Liver (tissue), 8 donors: ENCODE measurements at regions not wholly inside any gene's neighbourhood (a gene's known extent, or its start where the extent isn't known, plus 50 kb on each side); places are given as distances from the start of the nearest gene placed in this dataset.

Source experiments
- DNase-seq: peaks from one replicate; pipeline ENCODE4 v3.0.0-alpha.2; 2017; ENCODE audit warnings: low spot score
- H3K27ac ChIP-seq, 2 donors: one replicate each; pipeline ENCODE4 v1.7.0; 2013; ENCODE audit warnings: inconsistent platforms in 2 of 2, low read length in 2 of 2, control low read depth in 1 of 2, low read depth in 1 of 2, mild to moderate bottlenecking in 1 of 2
- H3K27me3 ChIP-seq, 4 donors: one replicate each; pipeline versions ENCODE4 v1.6.1 to v1.7.0; 2013; ENCODE audit warnings: low read length in 3 of 4, inconsistent platforms in 1 of 4, mild to moderate bottlenecking in 1 of 4, moderate library complexity in 1 of 4; ENCODE audit not compliant: control insufficient read depth in 4 of 4, insufficient read depth in 4 of 4
- H3K36me3 ChIP-seq, 4 donors: one replicate each; pipeline versions ENCODE4 v1.6.1 to v1.7.0; 2013; ENCODE audit warnings: low read length in 3 of 4, mild to moderate bottlenecking in 3 of 4, low read depth in 1 of 4, moderate library complexity in 1 of 4; ENCODE audit not compliant: control insufficient read depth in 4 of 4, insufficient read depth in 3 of 4
- H3K4me1 ChIP-seq, 4 donors: one replicate each; pipeline versions ENCODE4 v1.6.1 to v1.7.0; 2013; ENCODE audit warnings: low read length in 3 of 4, mild to moderate bottlenecking in 3 of 4, moderate library complexity in 1 of 4; ENCODE audit not compliant: control insufficient read depth in 4 of 4, insufficient read depth in 4 of 4
- H3K4me3 ChIP-seq, 3 donors: one replicate each; pipeline versions ENCODE4 v1.6.1 to v1.7.0; 2013; ENCODE audit warnings: low read length in 3 of 3, control low read depth in 1 of 3, low read depth in 1 of 3, mild to moderate bottlenecking in 1 of 3
- H3K9ac ChIP-seq, 2 donors: one replicate each; pipeline ENCODE4 v1.7.0; 2013; ENCODE audit warnings: low read length in 2 of 2, mild to moderate bottlenecking in 2 of 2, moderate library complexity in 2 of 2, control low read depth in 1 of 2, low read depth in 1 of 2
- H3K9me3 ChIP-seq, 4 donors: one replicate each; pipeline versions ENCODE4 v1.6.1 to v1.7.0; 2013; ENCODE audit warnings: low read length in 3 of 4; ENCODE audit not compliant: control insufficient read depth in 4 of 4
- CTCF ChIP-seq: fragments of 150-350 bp; IDR thresholded peaks from 2 replicates; pipeline ENCODE4 v1.5.1; 2017; ENCODE audit warnings: improper control_type of control experiment, low read depth, low read length; ENCODE audit not compliant: missing input control
- EGR1 ChIP-seq, 2 donors: IDR thresholded peaks; 2 replicates each; pipeline ENCODE4 v1.6.1; 2016 to 2018; ENCODE audit warnings: antibody characterized with exemption in 2 of 2, low read depth in 2 of 2
- FOXA1 ChIP-seq: IDR thresholded peaks from 2 replicates; pipeline ENCODE4 v1.6.1; 2016; ENCODE audit warnings: antibody characterized with exemption
- GABPA ChIP-seq, 2 donors: IDR thresholded peaks in 1 of 2; conservative IDR thresholded peaks in 1 of 2; 2 replicates each; pipeline ENCODE4 v1.6.1; 2016; ENCODE audit warnings: antibody characterized with exemption in 2 of 2, mild to moderate bottlenecking in 1 of 2, moderate library complexity in 1 of 2
- HNF4A ChIP-seq, 2 donors: conservative IDR thresholded peaks; 2 replicates each; pipeline ENCODE4 v1.6.1; 2016; ENCODE audit warnings: antibody characterized with exemption in 2 of 2, mild to moderate bottlenecking in 2 of 2
- HNF4G ChIP-seq: IDR thresholded peaks from 2 replicates; pipeline ENCODE4 v1.6.1; 2016; ENCODE audit warnings: antibody characterized with exemption
- JUND ChIP-seq, 2 donors: IDR thresholded peaks; 2 replicates each; pipeline ENCODE4 v1.6.1; 2016; ENCODE audit warnings: antibody characterized with exemption in 2 of 2
- MAX ChIP-seq: IDR thresholded peaks from 2 replicates; pipeline ENCODE4 v1.6.1; 2016; ENCODE audit warnings: antibody characterized with exemption
- NR2F2 ChIP-seq: IDR thresholded peaks from 2 replicates; pipeline ENCODE4 v1.6.1; 2016; ENCODE audit warnings: antibody characterized with exemption
- RAD21 ChIP-seq, 2 donors: IDR thresholded peaks; 2 replicates each; pipeline ENCODE4 v1.6.1; 2016; ENCODE audit warnings: antibody characterized with exemption in 2 of 2, mild to moderate bottlenecking in 2 of 2
- REST ChIP-seq: IDR thresholded peaks from 2 replicates; pipeline ENCODE4 v1.6.1; 2016; ENCODE audit warnings: antibody characterized with exemption, mild to moderate bottlenecking
- RXRA ChIP-seq, 2 donors: IDR thresholded peaks; 2 replicates each; pipeline ENCODE4 v1.6.1; 2017 to 2018; ENCODE audit warnings: antibody characterized with exemption in 2 of 2, mild to moderate bottlenecking in 1 of 2
- SP1 ChIP-seq: IDR thresholded peaks from 2 replicates; pipeline ENCODE4 v1.6.1; 2018; ENCODE audit warnings: antibody characterized with exemption, mild to moderate bottlenecking
- YY1 ChIP-seq: IDR thresholded peaks from 2 replicates; pipeline ENCODE4 v1.6.1; 2016; ENCODE audit warnings: antibody characterized with exemption, mild to moderate bottlenecking
- ZBTB33 ChIP-seq: IDR thresholded peaks from 2 replicates; pipeline ENCODE4 v1.6.1; 2016; ENCODE audit warnings: antibody characterized with exemption
- WGBS: extraction: QIAGEN DNeasy Blood & Tissue Kit; methylation state at CpG from one replicate; pipeline ENCODE4 v1.1.7; 2013; 5-methylcytosine and 5-hydroxymethylcytosine counted together
- donor health status: healthy.
- donor health status: healthy.
- donor health status: healthy.
- donor health status: healthy.
- donor health status: healthy.

GRCh38 chr10:78964274-78964951 is 104.4 kb upstream of the ZMIZ1 start:
- H3K9ac ChIP-seq = no peak overlapping the region
- no peaks in the 10 kb centered on the region for H3K36me3 ChIP-seq
- H3K9me3 ChIP-seq = no peaks in the 10 kb centered on the region
- no peak overlapping the region for H3K27ac ChIP-seq
- DNase-seq = no peak
- no peaks in the 10 kb centered on the region for H3K4me1 ChIP-seq
- H3K27me3 ChIP-seq = no peaks in the 10 kb centered on the region
- no peak overlapping the region for H3K4me3 ChIP-seq
- TF ChIP-seq YY1 = no peak
- TF ChIP-seq NR2F2 = no peak
- TF ChIP-seq CTCF = no peak
- TF ChIP-seq MAX = no peak
- 89% methylated on average over 5 of the region's 5 CpGs for WGBS

- peak; percentile 42 for DNase-seq
- H3K9ac ChIP-seq = no peak overlapping the region
- no peaks in the 10 kb centered on the region for H3K36me3 ChIP-seq
- 72% methylated on average over 17 of the region's 17 CpGs for WGBS
- H3K4me1 ChIP-seq = no peaks in the 10 kb centered on the region
- H3K4me3 ChIP-seq = no peak overlapping the region
- TF ChIP-seq GABPA (IDR thresholded peaks at IDR 0.05 in 1 of 2, conservative IDR thresholded peaks at IDR 0.05 in 1 of 2) (no peak), REST (no peak), SP1 (no peak), HNF4G (no peak), HNF4A (conservative IDR thresholded peaks at IDR 0.05) (no peak), NR2F2 (no peak), ZBTB33 (no peak), RXRA (IDR thresholded peaks at IDR 0.05) (no peak), FOXA1 (no peak), EGR1 (IDR thresholded peaks at IDR 0.05; ENCODE audit: low read depth in 2 of 2) (no peak), CTCF (no peak), MAX (no peak), YY1 (no peak), RAD21 (IDR thresholded peaks at IDR 0.05) (no peak), JUND (IDR thresholded peaks at IDR 0.05) (no peak)
- no peak overlapping the region for H3K27ac ChIP-seq
- no peaks in the 10 kb centered on the region for H3K27me3 ChIP-seq
- H3K9me3 ChIP-seq = no peaks in the 10 kb centered on the region
Observed at GRCh38 chr10:78964952-78965633, 103.7 kb upstream of the ZMIZ1 start.
